HG03469 (cell line): ENCODE measurements at regions not wholly inside any gene's neighbourhood (a gene's known extent, or its start where the extent isn't known, plus 50 kb on each side); places are given as distances from the start of the nearest gene placed in this dataset.
A peak's percentile ranks its signal among the peaks of the same experiment; 100 is the strongest.

ENCODE experiments used
- ATAC-seq: cut with Tn5 transposase; IDR thresholded peaks from one replicate; pipeline ENCODE4 v1.9.1; 2021; ENCODE audit warnings: mild to moderate bottlenecking, moderate library complexity, moderate number of reproducible peaks; ENCODE audit not compliant: unreplicated experiment

GRCh38 chr6:141337191-141337590, 795.5 kb upstream of the GJE1 start:
- ATAC-seq: no peak

- ATAC-seq: no peak
Measured at GRCh38 chr6:141335477-141336273, 797.0 kb upstream of the GJE1 start.

- ATAC-seq: no peak
Measured at GRCh38 chr6:141326925-141327324, 805.8 kb upstream of the GJE1 start.

GRCh38 chr6:141326426-141326825, 806.3 kb upstream of the GJE1 start:
- ATAC-seq: peak; percentile 59

GRCh38 chr6:141321493-141322347, 811.0 kb upstream of the GJE1 start:
- ATAC-seq: no peak

- ATAC-seq: no peak
Measured at GRCh38 chr6:141316236-141316635, 816.5 kb upstream of the GJE1 start.

GRCh38 chr6:141313986-141314385, 818.7 kb upstream of the GJE1 start:
- ATAC-seq: no peak

- no peak for ATAC-seq
Measured at GRCh38 chr6:141309295-141309694, 823.4 kb upstream of the GJE1 start.

GRCh38 chr6:141307309-141307998, 825.3 kb upstream of the GJE1 start:
- no peak for ATAC-seq

- no peak for ATAC-seq
Measured at GRCh38 chr6:141303907-141304306, 828.8 kb upstream of the GJE1 start.

- ATAC-seq: no peak
Measured at GRCh38 chr6:141301779-141302178, 830.9 kb upstream of the GJE1 start.

- ATAC-seq: no peak
Measured at GRCh38 chr6:141290941-141291721, 841.6 kb upstream of the GJE1 start.

- ATAC-seq: no peak
Measured at GRCh38 chr6:141288947-141289346, 843.8 kb upstream of the GJE1 start.

- ATAC-seq: no peak
Measured at GRCh38 chr6:141282263-141282662, 850.5 kb upstream of the GJE1 start.

GRCh38 chr6:141269684-141270083, 863.0 kb upstream of the GJE1 start:
- no peak for ATAC-seq

GRCh38 chr6:141267420-141267819, 865.3 kb upstream of the GJE1 start:
- no peak for ATAC-seq

- ATAC-seq: no peak
Measured at GRCh38 chr6:141265756-141266623, 866.7 kb upstream of the GJE1 start.

- ATAC-seq: no peak
Measured at GRCh38 chr6:141264101-141264500, 868.6 kb upstream of the GJE1 start.

- no peak for ATAC-seq
Measured at GRCh38 chr6:141261672-141262060, 871.1 kb upstream of the GJE1 start.
